ENCODE measurements at regions not wholly inside any gene's neighbourhood (a gene's known extent, or its start where the extent isn't known, plus 50 kb on each side); places are given as distances from the start of the nearest gene placed in this dataset.
A peak's percentile ranks its signal among the peaks of the same experiment; 100 is the strongest.

DNA sequence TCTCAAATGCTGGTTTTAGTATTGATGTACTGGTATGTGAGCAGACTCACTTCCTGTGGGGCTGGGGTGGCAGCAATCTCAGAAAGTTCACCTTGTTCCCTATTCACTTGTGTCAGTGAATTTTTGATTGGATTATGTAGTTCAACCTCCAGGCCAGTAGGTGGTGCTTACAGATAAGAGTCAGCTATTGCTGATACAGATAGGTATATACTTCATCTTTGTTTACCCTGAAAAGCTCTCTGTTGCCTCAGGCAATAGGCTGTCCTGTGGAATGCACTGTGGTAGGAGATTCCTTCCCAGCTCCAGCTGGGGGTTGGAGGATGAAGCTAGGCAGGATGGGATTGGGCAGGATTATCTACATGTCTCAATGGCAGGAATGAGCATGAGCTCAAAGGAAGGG is 851.2 kb upstream of the EYS start:
- H3K9me3 ChIP-seq (ENCODE audit: insufficient read depth in 2 of 2, low read depth in 1 of 2, low read length in 1 of 2), result peaks cover 0 to 5% of the 10 kb centered on the region in 2 experiments; a peak in 1 of 4 replicates
- ChIA-PET POLR2A (ENCODE audit: partially characterized antibody) (no interaction called here), CTCF (ENCODE audit: partially characterized antibody) (interaction anchor here (0.6 to 2.7 kb wide), 6 partner anchors 8 to 509 kb away, joined by 3 to 16 read pairs (median 4); no protein-coding TSS in a partner anchor)
- H3K18ac ChIP-seq (ENCODE audit: extremely low read depth, low read length), result no peak overlapping the region
- no peak overlapping the region for H2BK12ac ChIP-seq (ENCODE audit: low read depth, low read length)
- no peaks in the 10 kb centered on the region for H3K36me3 ChIP-seq (ENCODE audit: control insufficient read depth in 2 of 4, insufficient read depth in 4 of 4, low read length in 3 of 4)
- no peak overlapping the region for H3K4me3 ChIP-seq (ENCODE audit: extremely low read depth in 1 of 4, insufficient read depth in 2 of 4, low read depth in 3 of 4, low read length in 4 of 4)
- no peak for FAIRE-seq
- no peak overlapping the region for H2BK120ac ChIP-seq (replicated peaks; ENCODE audit: low read depth, low read length)
- H3K79me2 ChIP-seq (ENCODE audit: control insufficient read depth in 1 of 2, insufficient read depth in 2 of 2, low read length in 2 of 2), result no peaks in the 10 kb centered on the region
- H3K4me1 ChIP-seq (replicated peaks in 1 of 4; ENCODE audit: control insufficient read depth in 3 of 4, insufficient read depth in 4 of 4, low read length in 3 of 4), result no peaks in the 10 kb centered on the region
- H3K79me1 ChIP-seq (ENCODE audit: low read depth, low read length), result no peaks in the 10 kb centered on the region
- H4K20me1 ChIP-seq (replicated peaks in 1 of 2; ENCODE audit: control insufficient read depth in 1 of 2, insufficient read depth in 2 of 2, low read length in 2 of 2), result no peaks in the 10 kb centered on the region
- no peak for DNase-seq (ENCODE audit: low read depth in 1 of 2, low spot score in 2 of 2)
- no peak overlapping the region for H2BK20ac ChIP-seq (ENCODE audit: low read length)
- no peak overlapping the region for H4K8ac ChIP-seq (ENCODE audit: extremely low read depth, insufficient read depth, low read length)
- H2AFZ ChIP-seq (ENCODE audit: low read length), result 0 out of 2 replicates have a peak overlapping the region, but pooled peaks have one; percentile 31
- no peak overlapping the region for H2AK5ac ChIP-seq (ENCODE audit: low read depth, low read length)
- no peak overlapping the region for H3K14ac ChIP-seq (ENCODE audit: insufficient read length)
- no peak overlapping the region for H4K91ac ChIP-seq (replicated peaks; ENCODE audit: insufficient read length, low read length)
- H3K23me2 ChIP-seq (ENCODE audit: low read depth, low read length), result no peaks in the 10 kb centered on the region
- no peak overlapping the region for H3K27ac ChIP-seq (ENCODE audit: low read depth, low read length)
- no peak overlapping the region for H3K56ac ChIP-seq (replicated peaks; ENCODE audit: insufficient read length, low read depth, low read length)
- no peak overlapping the region for H2BK15ac ChIP-seq (ENCODE audit: low read length)
- H3K4ac ChIP-seq (replicated peaks; ENCODE audit: insufficient read length, low read depth, low read length), result no peak overlapping the region
- no peak overlapping the region for H2BK5ac ChIP-seq (ENCODE audit: low read depth, low read length)
- no peak overlapping the region for H3K23ac ChIP-seq (ENCODE audit: insufficient read length)
- H3K4me2 ChIP-seq (ENCODE audit: insufficient read depth in 1 of 2, low read depth in 2 of 2, low read length in 2 of 2), result no peak overlapping the region
- H3K27me3 ChIP-seq (replicated peaks in 1 of 4; ENCODE audit: control insufficient read depth in 3 of 4, extremely low read depth in 1 of 4, insufficient read depth in 3 of 4, low read length in 3 of 4), result no peaks in the 10 kb centered on the region
- no peak overlapping the region for H3K9ac ChIP-seq (replicated peaks in 1 of 4; ENCODE audit: extremely low read depth in 1 of 4, low read depth in 3 of 4, low read length in 3 of 4)
- TF ChIP-seq CTCF (IDR thresholded peaks at IDR 0.05; ENCODE audit: control extremely low read depth in 1 of 3, insufficient read depth in 1 of 3, low read depth in 1 of 3, low read length in 3 of 3) (peak in 2 of 3 experiments; percentile 17 to 52; a peak in 2 of 4 replicates), NRF1 (IDR thresholded peaks at IDR 0.05; ENCODE audit: low read depth, low read length) (no peak), NANOG (IDR thresholded peaks at IDR 0.05; ENCODE audit: insufficient read depth, low read depth, low read length, poor library complexity, severe bottlenecking) (no peak), EGR1 (IDR thresholded peaks at IDR 0.05; ENCODE audit: borderline replicate concordance, low read depth, low read length) (no peak), RAD21 (IDR thresholded peaks at IDR 0.05 in 1 of 2, conservative IDR thresholded peaks at IDR 0.05 in 1 of 2; ENCODE audit: low read depth in 2 of 2, low read length in 2 of 2) (peak; percentile 42 to 47), HDAC2 (IDR thresholded peaks at IDR 0.05; ENCODE audit: borderline replicate concordance in 1 of 2, low read depth in 2 of 2, low read length in 2 of 2) (no peak), SAP30 (IDR thresholded peaks at IDR 0.05; ENCODE audit: insufficient read depth, insufficient replicate concordance, low read length) (no peak)
- no peak overlapping the region for H4K5ac ChIP-seq (ENCODE audit: insufficient read length, low read depth, low read length)

Data from H1 (cell line).